ENCODE measurements at regions not wholly inside any gene's neighbourhood (a gene's known extent, or its start where the extent isn't known, plus 50 kb on each side); places are given as distances from the start of the nearest gene placed in this dataset.

GRCh38 chr12:20232931-20233675, 135.2 kb upstream of the PDE3A start:
- H3K79me2 ChIP-seq (ENCODE audit: insufficient read depth, low read length) = no peaks in the 10 kb centered on the region
- no peaks in the 10 kb centered on the region for H3K4me1 ChIP-seq (ENCODE audit: insufficient read depth, low read length, poor library complexity, severe bottlenecking)
- no peaks in the 10 kb centered on the region for H4K20me1 ChIP-seq (ENCODE audit: insufficient read depth, low read length, poor library complexity, severe bottlenecking)
- no peak overlapping the region for H3K4me2 ChIP-seq (ENCODE audit: low read depth, low read length, poor library complexity, severe bottlenecking)
- H3K36me3 ChIP-seq (ENCODE audit: insufficient read depth, low read length) = no peaks in the 10 kb centered on the region
- no peak for TF ChIP-seq EZH2phosphoT487 (IDR thresholded peaks at IDR 0.05; ENCODE audit: borderline replicate concordance)
- TF ChIP-seq, protein P1, sequence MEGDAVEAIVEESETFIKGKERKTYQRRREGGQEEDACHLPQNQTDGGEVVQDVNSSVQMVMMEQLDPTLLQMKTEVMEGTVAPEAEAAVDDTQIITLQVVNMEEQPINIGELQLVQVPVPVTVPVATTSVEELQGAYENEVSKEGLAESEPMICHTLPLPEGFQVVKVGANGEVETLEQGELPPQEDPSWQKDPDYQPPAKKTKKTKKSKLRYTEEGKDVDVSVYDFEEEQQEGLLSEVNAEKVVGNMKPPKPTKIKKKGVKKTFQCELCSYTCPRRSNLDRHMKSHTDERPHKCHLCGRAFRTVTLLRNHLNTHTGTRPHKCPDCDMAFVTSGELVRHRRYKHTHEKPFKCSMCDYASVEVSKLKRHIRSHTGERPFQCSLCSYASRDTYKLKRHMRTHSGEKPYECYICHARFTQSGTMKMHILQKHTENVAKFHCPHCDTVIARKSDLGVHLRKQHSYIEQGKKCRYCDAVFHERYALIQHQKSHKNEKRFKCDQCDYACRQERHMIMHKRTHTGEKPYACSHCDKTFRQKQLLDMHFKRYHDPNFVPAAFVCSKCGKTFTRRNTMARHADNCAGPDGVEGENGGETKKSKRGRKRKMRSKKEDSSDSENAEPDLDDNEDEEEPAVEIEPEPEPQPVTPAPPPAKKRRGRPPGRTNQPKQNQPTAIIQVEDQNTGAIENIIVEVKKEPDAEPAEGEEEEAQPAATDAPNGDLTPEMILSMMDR (conservative IDR thresholded peaks at IDR 0.05; ENCODE audit: low read length) = no peak
- H3K9me3 ChIP-seq (ENCODE audit: insufficient read depth, low read depth, low read length) = peaks cover 5% of the 10 kb centered on the region; the same call in 1 of the 2 replicates
- H3K9ac ChIP-seq (ENCODE audit: low read depth, low read length, poor library complexity, severe bottlenecking) = no peak overlapping the region
- H2AFZ ChIP-seq (ENCODE audit: low read length) = 0 out of 2 replicates have a peak overlapping the region, but pooled peaks have one; percentile 48
- H3K4me3 ChIP-seq (ENCODE audit: low read length, poor library complexity, severe bottlenecking) = no peak overlapping the region
- no peaks in the 10 kb centered on the region for H3F3A ChIP-seq (ENCODE audit: low read depth)
- no peaks in the 10 kb centered on the region for H3K27me3 ChIP-seq (ENCODE audit: insufficient read depth, low read length, poor library complexity, severe bottlenecking)
- H3K9me2 ChIP-seq (replicated peaks; ENCODE audit: low read depth, low read length) = no peaks in the 10 kb centered on the region

GRCh38 chr12:20234474-20234873, 133.9 kb upstream of the PDE3A start:
- Histone ChIP-seq H3K9me2 (replicated peaks; ENCODE audit: low read depth, low read length) (no peaks in the 10 kb centered on the region), H2AFZ (ENCODE audit: low read length) (no peak overlapping the region), H3K4me2 (ENCODE audit: low read depth, low read length, poor library complexity, severe bottlenecking) (no peak overlapping the region), H3K79me2 (ENCODE audit: insufficient read depth, low read length) (no peaks in the 10 kb centered on the region), H3K4me1 (ENCODE audit: insufficient read depth, low read length, poor library complexity, severe bottlenecking) (no peaks in the 10 kb centered on the region), H3K9ac (ENCODE audit: low read depth, low read length, poor library complexity, severe bottlenecking) (no peak overlapping the region), H4K20me1 (ENCODE audit: insufficient read depth, low read length, poor library complexity, severe bottlenecking) (no peaks in the 10 kb centered on the region), H3K36me3 (ENCODE audit: insufficient read depth, low read length) (no peaks in the 10 kb centered on the region), H3K4me3 (ENCODE audit: low read length, poor library complexity, severe bottlenecking) (no peak overlapping the region), H3K27me3 (ENCODE audit: insufficient read depth, low read length, poor library complexity, severe bottlenecking) (no peaks in the 10 kb centered on the region), H3K9me3 (ENCODE audit: insufficient read depth, low read depth, low read length) (peaks cover 4% of the 10 kb centered on the region; the same call in 1 of the 2 replicates), H3F3A (ENCODE audit: low read depth) (no peaks in the 10 kb centered on the region)
- TF ChIP-seq, protein P1 (conservative IDR thresholded peaks at IDR 0.05; ENCODE audit: low read length) = no peak
- no peak for TF ChIP-seq EZH2phosphoT487 (IDR thresholded peaks at IDR 0.05; ENCODE audit: borderline replicate concordance)

- Histone ChIP-seq H3K9me2 (replicated peaks; ENCODE audit: low read depth, low read length) (no peaks in the 10 kb centered on the region), H3K4me2 (ENCODE audit: low read depth, low read length, poor library complexity, severe bottlenecking) (no peak overlapping the region), H4K20me1 (ENCODE audit: insufficient read depth, low read length, poor library complexity, severe bottlenecking) (no peaks in the 10 kb centered on the region), H2AFZ (ENCODE audit: low read length) (no peak overlapping the region), H3K4me3 (ENCODE audit: low read length, poor library complexity, severe bottlenecking) (no peak overlapping the region), H3K36me3 (ENCODE audit: insufficient read depth, low read length) (no peaks in the 10 kb centered on the region), H3K4me1 (ENCODE audit: insufficient read depth, low read length, poor library complexity, severe bottlenecking) (no peaks in the 10 kb centered on the region), H3K79me2 (ENCODE audit: insufficient read depth, low read length) (no peaks in the 10 kb centered on the region), H3F3A (ENCODE audit: low read depth) (no peaks in the 10 kb centered on the region), H3K9me3 (ENCODE audit: insufficient read depth, low read depth, low read length) (no peaks in the 10 kb centered on the region), H3K9ac (ENCODE audit: low read depth, low read length, poor library complexity, severe bottlenecking) (no peak overlapping the region), H3K27me3 (ENCODE audit: insufficient read depth, low read length, poor library complexity, severe bottlenecking) (no peaks in the 10 kb centered on the region)
- TF ChIP-seq, protein P1 (conservative IDR thresholded peaks at IDR 0.05; ENCODE audit: low read length) = no peak
- TF ChIP-seq EZH2phosphoT487 (IDR thresholded peaks at IDR 0.05; ENCODE audit: borderline replicate concordance) = no peak
Observed at GRCh38 chr12:20237091-20237490, 131.2 kb upstream of the PDE3A start.
